HepG2 (cell line): ENCODE measurements at regions not wholly inside any gene's neighbourhood (a gene's known extent, or its start where the extent isn't known, plus 50 kb on each side); places are given as distances from the start of the nearest gene placed in this dataset.
"Not testable (repeated sequence)": the region's sequence is repeated elsewhere in the genome, so short reads cannot be mapped to it uniquely, and the experiment has no call there.

Experiments used
- ATAC-seq: fragments of 200-7000 bp; cut with Tn5 transposase; 3 replicates; pipeline ENCODE4 v1.9.1; 2020; ENCODE audit warnings: mild to moderate bottlenecking, moderate library complexity
- BruUV-seq: library from RNA; stranded (reverse); fragments of 400-500 nt; replicated peaks from 2 replicates; lab custom pipeline; 2021; lab: Mats Ljungman, UMichigan
- CTCF ChIA-PET: fragments of 300-600 bp; formaldehyde crosslinking; extraction: SDS; loops from one replicate; lab custom pipeline; 2021; ENCODE audit warnings: low total read pairs, inconsistent platforms, low intra/inter-chr PET ratio; lab: Yijun Ruan, JAX
- POLR2A ChIA-PET: fragments of 350-600 bp; sonication (Branson Sonifier 250); formaldehyde crosslinking; loops from one replicate; lab custom pipeline; 2020; ENCODE audit warnings: antibody characterized with exemption, inconsistent platforms; lab: Yijun Ruan, JAX
- DNase-seq: peaks from one replicate; pipeline ENCODE4 v3.0.0-alpha.2; 2015; ENCODE audit warnings: low spot score
- FAIRE-seq: peaks from 3 replicates; lab custom pipeline; 2011; peaks lifted over from hg19 to GRCh38; lab: Jason Lieb, UNC
- H2AFZ ChIP-seq: one replicate; pipeline ENCODE4 v1.6.1; 2011; ENCODE audit warnings: low read length, inconsistent platforms
- H3K27ac ChIP-seq: fragments of 300-600 bp; 3 replicates; pipeline ENCODE4 v1.8.0; 2011; ENCODE audit warnings: mixed run types, mild to moderate bottlenecking, mixed read lengths, low read length, inconsistent platforms; ENCODE audit not compliant: insufficient read depth; ENCODE audit errors: extremely low read length
- H3K27me3 ChIP-seq, 2 experiments: fragments of 200-600 bp in 1 of 2; 2 replicates in 1 of 2; 3 replicates in 1 of 2; pipeline versions ENCODE4 v1.6.0 to v1.8.0; 2011; ENCODE audit warnings: low read length in 2 of 2, mild to moderate bottlenecking in 2 of 2, moderate library complexity in 2 of 2, inconsistent platforms in 1 of 2; ENCODE audit not compliant: insufficient read depth in 2 of 2, control insufficient read depth in 1 of 2
- H3K36me3 ChIP-seq, 2 experiments: fragments of 200-600 bp in 1 of 2; replicated peaks in 1 of 2; 2 replicates in 1 of 2; 3 replicates in 1 of 2; pipeline versions ENCODE4 v1.5.1 to v1.8.0; 2011; ENCODE audit warnings: low read length in 2 of 2, inconsistent platforms in 1 of 2; ENCODE audit not compliant: insufficient read depth in 2 of 2, control insufficient read depth in 1 of 2
- H3K4me1 ChIP-seq: 2 replicates; pipeline ENCODE4 v1.5.1; 2012; ENCODE audit warnings: low read length, inconsistent platforms; ENCODE audit not compliant: insufficient read depth
- H3K4me2 ChIP-seq: 2 replicates; pipeline ENCODE4 v1.6.0; 2011; ENCODE audit warnings: low read depth, low read length, inconsistent platforms
- H3K4me3 ChIP-seq, 3 experiments: fragments of 200-600 bp in 1 of 3; sonication (generic), shearing (Covaris generic) in 1 of 3; replicated peaks in 1 of 3; 2 replicates each; pipeline ENCODE4 v1.5.1; 2011 to 2016; ENCODE audit warnings: low read length in 3 of 3, inconsistent platforms in 2 of 3, low read depth in 2 of 3, mild to moderate bottlenecking in 2 of 3, control low read depth in 1 of 3, mixed read lengths in 1 of 3; ENCODE audit not compliant: insufficient read depth in 1 of 3
- H3K79me2 ChIP-seq: one replicate; pipeline ENCODE4 v1.6.1; 2011; ENCODE audit warnings: low read length, inconsistent platforms; ENCODE audit not compliant: insufficient read depth
- H3K9ac ChIP-seq: 2 replicates; pipeline ENCODE4 v1.6.0; 2011; ENCODE audit warnings: mild to moderate bottlenecking, low read depth, low read length, inconsistent platforms; ENCODE audit not compliant: insufficient read depth
- H3K9me3 ChIP-seq: 2 replicates; pipeline ENCODE4 v1.5.1; 2012; ENCODE audit warnings: mild to moderate bottlenecking, low read length
- H4K20me1 ChIP-seq: 2 replicates; pipeline ENCODE4 v1.6.0; 2011; ENCODE audit warnings: inconsistent platforms, mild to moderate bottlenecking, low read length, moderate library complexity; ENCODE audit not compliant: insufficient read depth
- WGBS: methylation state at CpG from one replicate; pipeline ENCODE4 v1.1.6; 2017; ENCODE audit warnings: low lambda C conversion rate; 5-methylcytosine and 5-hydroxymethylcytosine counted together
- in situ Hi-C: cut with HindIII; loops from 2 replicates; pipeline ENCODE4 v1.10.0; 2017; ENCODE audit warnings: low pct_unique_long_range_greater_than_20kb; ENCODE audit not compliant: extremely low pct_ligation_motif_present
- intact Hi-C: fragments of 100-400 bp; cut with micrococcal nuclease; formaldehyde crosslinking; loops from one replicate; pipeline ENCODE4 v1.10.0; 2022; ENCODE audit not compliant: unreplicated experiment

DNA sequence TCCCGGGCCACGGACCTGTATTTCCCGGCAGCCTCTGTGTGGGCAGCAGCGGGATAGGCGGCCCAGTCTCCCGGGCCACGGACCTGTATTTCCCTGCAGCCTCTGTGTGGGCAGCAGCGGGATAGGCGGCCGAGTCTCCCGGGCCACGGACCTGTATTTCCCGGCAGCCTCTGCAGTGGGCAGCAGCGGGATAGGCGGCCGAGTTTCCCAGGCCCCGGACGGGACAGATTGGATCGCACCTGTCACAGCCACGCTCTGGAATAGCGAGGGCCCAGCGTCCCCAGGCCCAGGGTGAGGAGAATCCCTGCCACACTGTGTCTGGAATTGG, 145.9 kb upstream of the PITRM1 start:
- H3K4me1 ChIP-seq, DNase-seq, FAIRE-seq, H3K4me3 ChIP-seq, H2AFZ ChIP-seq, ATAC-seq, H3K79me2 ChIP-seq, H3K9me3 ChIP-seq, POLR2A ChIA-PET, CTCF ChIA-PET, BruUV-seq, H4K20me1 ChIP-seq, in situ Hi-C loops, H3K4me2 ChIP-seq, H3K36me3 ChIP-seq, H3K27ac ChIP-seq, intact Hi-C loops, H3K9ac ChIP-seq: not testable (repeated sequence)
- WGBS: 80% methylated on average over 1 of the region's 22 CpGs
- H3K27me3 ChIP-seq: peaks cover 0 to 15% of the 10 kb centered on the region in 2 experiments; a peak in 2 of 5 replicates

DNA sequence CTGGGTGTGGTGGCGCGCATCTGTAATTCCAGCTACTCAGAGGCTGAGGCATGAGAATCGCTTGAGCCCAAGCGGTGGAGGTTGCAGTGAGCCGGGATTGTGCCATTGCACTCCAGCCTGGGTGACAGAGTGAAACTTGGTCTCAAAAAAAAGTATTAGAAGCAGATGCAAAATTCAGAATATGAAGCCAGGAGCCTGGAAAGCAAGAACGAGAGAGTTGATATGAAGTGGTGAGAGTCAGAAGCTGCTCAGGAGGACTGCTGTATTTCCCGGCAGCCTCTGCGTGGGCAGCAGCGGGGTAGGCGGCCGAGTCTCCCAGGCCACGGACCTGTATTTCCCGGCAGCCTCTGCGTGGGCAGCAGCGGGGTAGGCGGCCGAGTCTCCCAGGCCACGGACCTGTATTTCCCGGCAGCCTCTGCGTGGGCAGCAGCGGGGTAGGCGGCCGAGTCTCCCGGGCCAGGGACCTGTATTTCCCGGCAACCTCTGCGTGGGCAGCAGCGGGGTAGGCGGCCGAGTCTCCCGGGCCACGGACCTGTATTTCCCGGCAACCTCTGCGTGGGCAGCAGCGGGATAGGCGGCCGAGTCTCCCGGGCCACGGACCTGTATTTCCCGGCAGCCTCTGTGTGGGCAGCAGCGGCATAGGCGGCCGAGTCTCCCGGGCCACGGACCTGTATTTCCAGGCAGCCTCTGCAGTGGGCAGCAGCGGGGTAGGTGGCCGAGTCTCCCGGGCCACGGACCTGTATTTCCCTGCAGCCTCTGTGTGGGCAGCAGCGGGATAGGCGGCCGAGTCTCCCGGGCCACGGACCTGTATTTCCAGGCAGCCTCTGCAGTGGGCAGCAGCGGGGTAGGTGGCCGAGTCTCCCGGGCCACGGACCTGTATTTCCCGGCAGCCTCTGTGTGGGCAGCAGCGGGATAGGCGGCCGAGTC, 145.2 kb upstream of the PITRM1 start:
- CTCF ChIA-PET, BruUV-seq, intact Hi-C loops, FAIRE-seq, H3K4me1 ChIP-seq, in situ Hi-C loops, H2AFZ ChIP-seq, DNase-seq, H4K20me1 ChIP-seq, POLR2A ChIA-PET, H3K36me3 ChIP-seq, ATAC-seq, H3K4me3 ChIP-seq, H3K79me2 ChIP-seq, H3K4me2 ChIP-seq, H3K27ac ChIP-seq, H3K9ac ChIP-seq, H3K9me3 ChIP-seq: not testable (repeated sequence)
- peaks cover 0 to 13% of the 10 kb centered on the region in 2 experiments; a peak in 2 of 5 replicates for H3K27me3 ChIP-seq
- WGBS: 60% methylated on average over 13 of the region's 61 CpGs

DNA sequence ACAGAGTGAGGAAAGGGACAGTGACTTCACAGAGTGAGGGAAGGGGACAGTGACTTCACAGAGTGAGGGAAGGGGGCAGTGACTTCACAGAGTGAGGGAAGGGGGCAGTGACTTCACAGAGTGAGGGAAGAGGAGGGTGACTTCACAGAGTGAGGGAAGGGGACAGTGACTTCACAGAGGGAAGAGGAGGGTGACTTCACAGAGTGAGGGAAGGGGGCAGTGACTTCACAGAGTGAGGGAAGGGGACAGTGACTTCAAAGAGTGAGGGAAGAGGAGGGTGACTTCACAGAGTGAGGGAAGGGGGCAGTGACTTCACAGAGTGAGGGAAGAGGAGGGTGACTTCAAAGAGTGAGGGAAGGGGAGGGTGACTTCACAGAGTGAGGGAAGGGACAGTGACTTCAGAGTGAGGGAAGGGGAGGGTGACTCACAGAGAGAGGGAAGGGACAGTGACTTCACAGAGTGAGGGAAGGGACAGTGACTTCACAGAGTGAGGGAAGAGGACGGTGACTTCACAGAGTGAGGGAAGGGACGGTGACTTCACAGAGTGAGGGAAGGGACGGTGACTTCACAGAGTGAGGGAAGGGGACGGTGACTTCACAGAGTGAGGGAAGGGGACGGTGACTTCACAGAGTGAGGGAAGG, 142.0 kb upstream of the PITRM1 start:
- H3K36me3 ChIP-seq, DNase-seq, H3K4me2 ChIP-seq, H3K27ac ChIP-seq, CTCF ChIA-PET, in situ Hi-C loops, H3K4me3 ChIP-seq, H3K9me3 ChIP-seq, H2AFZ ChIP-seq, FAIRE-seq, H3K9ac ChIP-seq, H3K4me1 ChIP-seq, BruUV-seq, H3K79me2 ChIP-seq, H4K20me1 ChIP-seq, ATAC-seq, POLR2A ChIA-PET, intact Hi-C loops: not testable (repeated sequence)
- H3K27me3 ChIP-seq: peaks cover 0 to 22% of the 10 kb centered on the region in 2 experiments; a peak in 3 of 5 replicates
- WGBS: 28% methylated on average over 5 of the region's 5 CpGs
